H9 (cell line): ENCODE measurements at regions not wholly inside any gene's neighbourhood (a gene's known extent, or its start where the extent isn't known, plus 50 kb on each side); places are given as distances from the start of the nearest gene placed in this dataset.

ENCODE experiments used
- DNase-seq: peaks from one replicate; pipeline ENCODE4 v3.0.0-alpha.2; 2017
- H2AFZ ChIP-seq: one replicate; pipeline ENCODE4 v1.6.1; 2013; ENCODE audit warnings: mild to moderate bottlenecking, low read length, control low read depth, moderate library complexity
- H2AK5ac ChIP-seq: 2 replicates; pipeline ENCODE4 v1.6.1; 2013; ENCODE audit warnings: low read length, control low read depth, mixed read lengths; ENCODE audit not compliant: insufficient read length
- H2BK120ac ChIP-seq: one replicate; pipeline ENCODE4 v1.6.1; 2013; ENCODE audit warnings: low read depth, mild to moderate bottlenecking, low read length, control low read depth, inconsistent platforms; ENCODE audit not compliant: poor library complexity, severe bottlenecking
- H2BK12ac ChIP-seq: 2 replicates; pipeline ENCODE4 v1.6.1; 2013; ENCODE audit warnings: low read length, control low read depth, mixed read lengths, low read depth; ENCODE audit not compliant: insufficient read length
- H2BK15ac ChIP-seq: 2 replicates; pipeline ENCODE4 v1.6.1; 2013; ENCODE audit warnings: low read depth, low read length, control low read depth
- H2BK20ac ChIP-seq: one replicate; pipeline ENCODE4 v1.6.1; 2013; ENCODE audit warnings: low read depth, mild to moderate bottlenecking, low read length, control low read depth, inconsistent platforms; ENCODE audit not compliant: poor library complexity, severe bottlenecking
- H2BK5ac ChIP-seq: 2 replicates; pipeline ENCODE4 v1.6.1; 2013; ENCODE audit warnings: low read length, control low read depth, mixed read lengths; ENCODE audit not compliant: insufficient read length
- H3K14ac ChIP-seq: 2 replicates; pipeline ENCODE4 v1.6.1; 2013; ENCODE audit warnings: low read length, control low read depth; ENCODE audit not compliant: insufficient read depth
- H3K18ac ChIP-seq: 2 replicates; pipeline ENCODE4 v1.6.1; 2013; ENCODE audit warnings: low read depth, mild to moderate bottlenecking, mixed read lengths, low read length, control low read depth; ENCODE audit not compliant: insufficient read length
- H3K23ac ChIP-seq: 2 replicates; pipeline ENCODE4 v1.6.1; 2013; ENCODE audit warnings: low read length, control low read depth, mixed read lengths, low read depth; ENCODE audit not compliant: insufficient read length
- H3K23me2 ChIP-seq: 2 replicates; pipeline ENCODE4 v1.6.1; 2013; ENCODE audit warnings: low read depth, mild to moderate bottlenecking, mixed read lengths, low read length, control low read depth; ENCODE audit not compliant: insufficient read length, poor library complexity, severe bottlenecking
- H3K27ac ChIP-seq: 2 replicates; pipeline ENCODE4 v1.5.1; 2013; ENCODE audit warnings: low read length, control low read depth, mixed read lengths, low read depth; ENCODE audit not compliant: insufficient read length
- H3K27me3 ChIP-seq: 2 replicates; pipeline ENCODE4 v1.6.1; 2013; ENCODE audit warnings: low read length, control low read depth, inconsistent platforms; ENCODE audit not compliant: insufficient read depth
- H3K4ac ChIP-seq: 2 replicates; pipeline ENCODE4 v1.6.1; 2013; ENCODE audit warnings: low read depth, mild to moderate bottlenecking, control low read depth, inconsistent platforms, low read length, moderate library complexity
- H3K4me1 ChIP-seq: 2 replicates; pipeline ENCODE4 v1.6.1; 2013; ENCODE audit warnings: low read length, control low read depth, inconsistent platforms; ENCODE audit not compliant: insufficient read depth
- H3K4me2 ChIP-seq: 2 replicates; pipeline ENCODE4 v1.6.1; 2013; ENCODE audit warnings: low read length, control low read depth, mixed read lengths; ENCODE audit not compliant: insufficient read length, insufficient read depth
- H3K56ac ChIP-seq: 2 replicates; pipeline ENCODE4 v1.6.1; 2013; ENCODE audit warnings: low read depth, mild to moderate bottlenecking, mixed read lengths, low read length, control low read depth; ENCODE audit not compliant: insufficient read length
- H3K79me1 ChIP-seq: 2 replicates; pipeline ENCODE4 v1.6.1; 2013; ENCODE audit warnings: low read depth, mild to moderate bottlenecking, moderate library complexity, low read length, control low read depth, inconsistent platforms; ENCODE audit not compliant: insufficient read depth, poor library complexity, severe bottlenecking
- H3K79me2 ChIP-seq: 2 replicates; pipeline ENCODE4 v1.6.1; 2013; ENCODE audit warnings: low read length, control low read depth, inconsistent platforms; ENCODE audit not compliant: insufficient read depth
- H3K9ac ChIP-seq: 2 replicates; pipeline ENCODE4 v1.6.1; 2013; ENCODE audit warnings: low read length, control low read depth, mixed read lengths; ENCODE audit not compliant: insufficient read length; ENCODE audit errors: extremely low read depth
- H3K9me3 ChIP-seq: one replicate; pipeline ENCODE4 v1.6.1; 2013; ENCODE audit warnings: low read depth, low read length, inconsistent platforms; ENCODE audit not compliant: control insufficient read depth
- H3T11ph ChIP-seq: one replicate; pipeline ENCODE4 v1.6.1; 2013; ENCODE audit warnings: mild to moderate bottlenecking, low read length, control low read depth, inconsistent platforms
- H4K20me1 ChIP-seq: one replicate; pipeline ENCODE4 v1.6.1; 2013; ENCODE audit not compliant: control insufficient read depth, insufficient read length, insufficient read depth
- H4K5ac ChIP-seq: 2 replicates; pipeline ENCODE4 v1.6.1; 2013; ENCODE audit warnings: low read depth, mild to moderate bottlenecking, mixed read lengths, low read length, control low read depth; ENCODE audit not compliant: insufficient read length
- H4K8ac ChIP-seq: replicated peaks from 2 replicates; pipeline ENCODE4 v1.6.1; 2013; ENCODE audit warnings: low read length, control low read depth, mixed read lengths, low read depth; ENCODE audit not compliant: insufficient read length
- H4K91ac ChIP-seq: 2 replicates; pipeline ENCODE4 v1.6.1; 2013; ENCODE audit warnings: low read depth, mild to moderate bottlenecking, moderate library complexity, mixed read lengths, low read length, control low read depth; ENCODE audit not compliant: insufficient read length
- H3K27ac Mint-ChIP-seq, 3 experiments: 2 replicates in 2 of 3; 3 replicates in 1 of 3; pipeline ENCODE4 v1.8.0; 2020 to 2021; ENCODE audit warnings: mixed read lengths in 3 of 3, mild to moderate bottlenecking in 1 of 3, moderate library complexity in 1 of 3
- H3K27me3 Mint-ChIP-seq: 2 replicates; pipeline ENCODE4 v1.8.0; 2021; ENCODE audit warnings: low read depth, mild to moderate bottlenecking, moderate library complexity, mixed read lengths
- H3K36me3 Mint-ChIP-seq, 3 experiments: 2 replicates in 2 of 3; 3 replicates in 1 of 3; pipeline ENCODE4 v1.8.0; 2020 to 2021; ENCODE audit warnings: low read depth in 3 of 3, mixed read lengths in 3 of 3; ENCODE audit not compliant: insufficient read depth in 1 of 3
- H3K4me1 Mint-ChIP-seq, 2 experiments: 2 replicates each; pipeline ENCODE4 v1.8.0; 2020; ENCODE audit warnings: mixed read lengths in 2 of 2
- H3K4me3 Mint-ChIP-seq, 2 experiments: 2 replicates in 1 of 2; 3 replicates in 1 of 2; pipeline ENCODE4 v1.8.0; 2020 to 2021; ENCODE audit warnings: mild to moderate bottlenecking in 2 of 2, mixed read lengths in 2 of 2, moderate library complexity in 1 of 2
- H3K9me3 Mint-ChIP-seq, 2 experiments: 2 replicates in 1 of 2; 3 replicates in 1 of 2; pipeline ENCODE4 v1.8.0; 2020; ENCODE audit warnings: mild to moderate bottlenecking in 2 of 2, mixed read lengths in 2 of 2, moderate library complexity in 1 of 2
- WGBS: extraction: QIAGEN DNeasy Blood & Tissue Kit; methylation state at CpG from one replicate; pipeline ENCODE4 v1.1.7; 2013; ENCODE audit warnings: missing lambda C conversion rate, low lambda C conversion rate, mixed read lengths; ENCODE audit not compliant: insufficient read length; ENCODE audit errors: extremely low coverage; 5-methylcytosine and 5-hydroxymethylcytosine counted together
- TF ChIP-seq, protein P1 (sequence below): fragments of 200-600 bp; sonication (generic); conservative IDR thresholded peaks from 3 replicates; pipeline ENCODE4 v1.8.0; 2021; ENCODE audit warnings: antibody characterized with exemption, mild to moderate bottlenecking

DNA sequence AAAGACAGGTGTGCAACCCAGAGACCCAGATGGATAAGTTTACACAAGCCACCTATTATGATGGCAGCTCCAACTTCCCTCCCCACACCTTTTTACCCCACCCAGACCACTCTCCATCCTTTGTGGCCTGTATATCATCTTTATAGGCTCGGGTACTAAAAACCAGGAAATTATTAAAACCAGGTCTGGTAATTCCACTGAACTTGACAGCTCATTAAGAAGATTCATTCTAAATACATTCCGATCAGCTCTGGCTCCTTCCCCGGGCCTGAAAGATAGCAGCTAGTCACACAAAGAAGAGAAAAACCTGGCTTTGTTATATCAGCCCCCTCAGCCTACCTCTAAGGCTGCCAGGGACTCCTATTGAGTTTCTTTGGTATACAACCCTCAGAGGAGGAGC lies 67.9 kb upstream of the API5 start:
- WGBS: no CpG with 5 or more reads among the region's 3 CpGs
- no peak overlapping the region for H3K18ac ChIP-seq
- H3K23ac ChIP-seq: no peak overlapping the region
- H2BK20ac ChIP-seq: no peak overlapping the region
- TF ChIP-seq, protein P1, sequence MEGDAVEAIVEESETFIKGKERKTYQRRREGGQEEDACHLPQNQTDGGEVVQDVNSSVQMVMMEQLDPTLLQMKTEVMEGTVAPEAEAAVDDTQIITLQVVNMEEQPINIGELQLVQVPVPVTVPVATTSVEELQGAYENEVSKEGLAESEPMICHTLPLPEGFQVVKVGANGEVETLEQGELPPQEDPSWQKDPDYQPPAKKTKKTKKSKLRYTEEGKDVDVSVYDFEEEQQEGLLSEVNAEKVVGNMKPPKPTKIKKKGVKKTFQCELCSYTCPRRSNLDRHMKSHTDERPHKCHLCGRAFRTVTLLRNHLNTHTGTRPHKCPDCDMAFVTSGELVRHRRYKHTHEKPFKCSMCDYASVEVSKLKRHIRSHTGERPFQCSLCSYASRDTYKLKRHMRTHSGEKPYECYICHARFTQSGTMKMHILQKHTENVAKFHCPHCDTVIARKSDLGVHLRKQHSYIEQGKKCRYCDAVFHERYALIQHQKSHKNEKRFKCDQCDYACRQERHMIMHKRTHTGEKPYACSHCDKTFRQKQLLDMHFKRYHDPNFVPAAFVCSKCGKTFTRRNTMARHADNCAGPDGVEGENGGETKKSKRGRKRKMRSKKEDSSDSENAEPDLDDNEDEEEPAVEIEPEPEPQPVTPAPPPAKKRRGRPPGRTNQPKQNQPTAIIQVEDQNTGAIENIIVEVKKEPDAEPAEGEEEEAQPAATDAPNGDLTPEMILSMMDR: no peak
- Mint-ChIP-seq H3K27ac (no peak overlapping the region), H3K9me3 (no peaks in the 10 kb centered on the region), H3K27me3 (no peaks in the 10 kb centered on the region), H3K4me3 (no peak overlapping the region), H3K36me3 (no peaks in the 10 kb centered on the region), H3K4me1 (peaks cover 0 to 15% of the 10 kb centered on the region in 2 experiments; a peak in 2 of 4 replicates)
- H3K4me1 ChIP-seq: no peaks in the 10 kb centered on the region
- no peak overlapping the region for H3K4me2 ChIP-seq
- no peak overlapping the region for H2BK12ac ChIP-seq
- H4K91ac ChIP-seq: no peak overlapping the region
- no peak overlapping the region for H3T11ph ChIP-seq
- no peaks in the 10 kb centered on the region for H3K23me2 ChIP-seq
- H4K8ac ChIP-seq: no peak overlapping the region
- H4K5ac ChIP-seq: no peak overlapping the region
- H2BK15ac ChIP-seq: no peak overlapping the region
- no peaks in the 10 kb centered on the region for H3K27me3 ChIP-seq
- H3K79me2 ChIP-seq: no peaks in the 10 kb centered on the region
- H2AFZ ChIP-seq: no peak overlapping the region
- H3K14ac ChIP-seq: no peak overlapping the region
- no peak overlapping the region for H2BK5ac ChIP-seq
- no peaks in the 10 kb centered on the region for H3K79me1 ChIP-seq
- no peaks in the 10 kb centered on the region for H3K9me3 ChIP-seq
- no peak overlapping the region for H3K27ac ChIP-seq
- no peak overlapping the region for H3K9ac ChIP-seq
- no peak overlapping the region for H2AK5ac ChIP-seq
- no peak overlapping the region for H3K56ac ChIP-seq
- no peaks in the 10 kb centered on the region for H4K20me1 ChIP-seq
- H3K4ac ChIP-seq: no peak overlapping the region
- no peak overlapping the region for H2BK120ac ChIP-seq
- no peak for DNase-seq
